BJ (cell line): ENCODE measurements at regions not wholly inside any gene's neighbourhood (a gene's known extent, or its start where the extent isn't known, plus 50 kb on each side); places are given as distances from the start of the nearest gene placed in this dataset.

Experiments used
- CTCF ChIA-PET: fragments of 350-600 bp; formaldehyde crosslinking; extraction: SDS; loops from one replicate; lab custom pipeline; 2021; ENCODE audit warnings: antibody characterized with exemption, inconsistent platforms; lab: Yijun Ruan, JAX
- POLR2A ChIA-PET: fragments of 300-600 bp; sonication (Branson Sonifier 250); formaldehyde crosslinking; extraction: SDS; loops from one replicate; lab custom pipeline; 2021; ENCODE audit warnings: antibody characterized with exemption; lab: Charles Lee
- DNase-seq: peaks from one replicate; pipeline ENCODE4 v3.0.0-alpha.2; 2011; ENCODE audit warnings: low read depth
- H3K27me3 ChIP-seq: 2 replicates; pipeline ENCODE4 v1.6.0; 2011; ENCODE audit warnings: low read length; ENCODE audit not compliant: control insufficient read depth, insufficient read depth
- H3K36me3 ChIP-seq: 2 replicates; pipeline ENCODE4 v1.5.1; 2011; ENCODE audit warnings: low read length; ENCODE audit not compliant: control insufficient read depth, insufficient read depth
- H3K4me3 ChIP-seq: 2 replicates; pipeline ENCODE4 v1.5.1; 2011; ENCODE audit warnings: low read depth, mild to moderate bottlenecking, control low read depth, low read length
- TF ChIP-seq, protein P1 (sequence below): IDR thresholded peaks from 2 replicates; pipeline ENCODE4 v1.5.1; 2011; ENCODE audit warnings: low read depth, mild to moderate bottlenecking, control low read depth, inconsistent platforms, low read length, moderate library complexity; ENCODE audit not compliant: insufficient read depth

DNA sequence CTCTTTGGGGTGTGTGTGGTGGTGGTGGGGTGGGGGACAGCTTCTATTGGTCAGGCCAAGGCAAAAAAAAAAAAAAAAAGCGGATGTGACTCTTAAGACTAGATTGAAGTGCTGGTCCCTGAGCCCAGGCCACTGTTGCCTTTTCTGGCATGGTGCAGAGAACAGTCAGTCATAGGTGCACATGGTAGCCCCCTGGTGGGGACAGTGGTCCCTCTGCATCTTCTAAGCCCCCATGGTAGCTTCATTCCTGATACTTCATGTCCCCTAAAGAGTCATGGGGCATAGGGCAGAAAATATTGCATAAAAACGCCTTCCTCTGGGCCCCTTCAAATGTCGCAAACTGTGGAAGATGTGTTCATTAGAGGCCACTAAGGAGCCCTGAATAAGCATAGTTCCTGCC is 371.8 kb downstream of the NPHP4 start:
- POLR2A ChIA-PET: no interaction called here
- Histone ChIP-seq H3K4me3 (no peak overlapping the region), H3K36me3 (no peaks in the 10 kb centered on the region), H3K27me3 (no peaks in the 10 kb centered on the region)
- no peak for DNase-seq
- TF ChIP-seq, protein P1, sequence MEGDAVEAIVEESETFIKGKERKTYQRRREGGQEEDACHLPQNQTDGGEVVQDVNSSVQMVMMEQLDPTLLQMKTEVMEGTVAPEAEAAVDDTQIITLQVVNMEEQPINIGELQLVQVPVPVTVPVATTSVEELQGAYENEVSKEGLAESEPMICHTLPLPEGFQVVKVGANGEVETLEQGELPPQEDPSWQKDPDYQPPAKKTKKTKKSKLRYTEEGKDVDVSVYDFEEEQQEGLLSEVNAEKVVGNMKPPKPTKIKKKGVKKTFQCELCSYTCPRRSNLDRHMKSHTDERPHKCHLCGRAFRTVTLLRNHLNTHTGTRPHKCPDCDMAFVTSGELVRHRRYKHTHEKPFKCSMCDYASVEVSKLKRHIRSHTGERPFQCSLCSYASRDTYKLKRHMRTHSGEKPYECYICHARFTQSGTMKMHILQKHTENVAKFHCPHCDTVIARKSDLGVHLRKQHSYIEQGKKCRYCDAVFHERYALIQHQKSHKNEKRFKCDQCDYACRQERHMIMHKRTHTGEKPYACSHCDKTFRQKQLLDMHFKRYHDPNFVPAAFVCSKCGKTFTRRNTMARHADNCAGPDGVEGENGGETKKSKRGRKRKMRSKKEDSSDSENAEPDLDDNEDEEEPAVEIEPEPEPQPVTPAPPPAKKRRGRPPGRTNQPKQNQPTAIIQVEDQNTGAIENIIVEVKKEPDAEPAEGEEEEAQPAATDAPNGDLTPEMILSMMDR: no peak
- CTCF ChIA-PET: no interaction called here

DNA sequence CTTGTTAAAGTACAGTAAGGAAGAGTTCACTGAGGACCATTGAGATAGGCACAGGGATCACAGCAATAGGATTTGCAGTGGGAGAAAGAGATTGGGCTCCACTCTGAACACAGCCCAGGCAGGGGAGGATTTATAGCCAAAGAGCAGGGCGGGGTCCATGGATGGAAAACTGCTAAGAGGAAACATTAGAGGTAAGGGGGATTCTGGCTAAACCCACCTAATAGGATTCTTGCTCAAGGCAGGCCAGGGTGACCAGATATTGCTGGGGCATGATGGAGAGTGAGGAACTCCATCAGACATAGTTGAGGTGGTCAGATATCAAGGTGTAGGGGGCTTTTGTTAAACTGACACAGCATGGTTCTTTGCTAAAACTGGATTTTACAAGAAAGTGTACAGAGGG is 372.8 kb downstream of the NPHP4 start:
- Histone ChIP-seq H3K27me3 (no peaks in the 10 kb centered on the region), H3K4me3 (no peak overlapping the region), H3K36me3 (no peaks in the 10 kb centered on the region)
- ChIA-PET CTCF (no interaction called here), POLR2A (no interaction called here)
- no peak for DNase-seq
- TF ChIP-seq, protein P1: no peak

DNA sequence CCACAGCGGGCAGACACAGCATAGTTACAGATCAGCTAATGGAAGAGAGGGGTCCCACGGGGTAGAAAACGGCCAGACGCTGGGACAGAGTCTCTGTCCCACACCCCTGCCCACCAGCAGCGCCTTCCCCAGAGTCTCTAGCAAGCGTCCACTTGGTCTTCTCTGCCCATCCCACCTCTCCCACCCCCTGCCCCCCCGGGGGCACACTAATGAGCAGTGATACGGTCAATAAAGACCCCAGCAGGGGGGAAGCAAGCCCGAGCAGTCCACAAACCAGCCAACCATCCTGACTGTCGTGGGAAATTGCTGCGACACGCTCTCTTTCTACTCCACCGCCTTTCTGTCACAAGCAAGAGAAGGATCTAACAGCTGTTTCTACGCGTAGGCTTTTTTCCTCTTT is 374.7 kb downstream of the NPHP4 start:
- ChIA-PET POLR2A (no interaction called here), CTCF (no interaction called here)

DNA sequence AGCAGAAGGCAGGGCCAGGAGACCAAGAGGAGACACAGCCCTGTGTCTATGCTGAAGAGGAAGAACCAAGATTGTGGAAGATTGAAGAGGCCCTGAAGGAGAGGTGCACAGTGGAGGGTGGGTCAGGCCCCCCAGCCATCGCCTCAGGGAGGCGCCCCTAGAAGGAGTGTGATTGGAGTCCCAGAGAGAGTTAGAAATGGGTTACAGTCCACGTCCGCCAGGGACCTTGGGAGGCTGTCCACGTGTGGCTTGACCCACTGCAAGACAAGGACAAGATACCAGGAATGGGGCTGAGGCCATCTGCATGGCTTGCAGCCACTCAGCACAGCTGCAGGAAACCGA is 375.1 kb downstream of the NPHP4 start:
- TF ChIP-seq, protein P1: no peak
- Histone ChIP-seq H3K4me3 (no peak overlapping the region), H3K27me3 (no peaks in the 10 kb centered on the region), H3K36me3 (no peaks in the 10 kb centered on the region)
- DNase-seq: no peak
- ChIA-PET CTCF (no interaction called here), POLR2A (no interaction called here)

More for the DNA sequence above, 374.7 kb downstream of the NPHP4 start:
- DNase-seq: no peak
- Histone ChIP-seq H3K36me3 (no peaks in the 10 kb centered on the region), H3K27me3 (no peaks in the 10 kb centered on the region), H3K4me3 (no peak overlapping the region)
- TF ChIP-seq, protein P1: no peak

DNA sequence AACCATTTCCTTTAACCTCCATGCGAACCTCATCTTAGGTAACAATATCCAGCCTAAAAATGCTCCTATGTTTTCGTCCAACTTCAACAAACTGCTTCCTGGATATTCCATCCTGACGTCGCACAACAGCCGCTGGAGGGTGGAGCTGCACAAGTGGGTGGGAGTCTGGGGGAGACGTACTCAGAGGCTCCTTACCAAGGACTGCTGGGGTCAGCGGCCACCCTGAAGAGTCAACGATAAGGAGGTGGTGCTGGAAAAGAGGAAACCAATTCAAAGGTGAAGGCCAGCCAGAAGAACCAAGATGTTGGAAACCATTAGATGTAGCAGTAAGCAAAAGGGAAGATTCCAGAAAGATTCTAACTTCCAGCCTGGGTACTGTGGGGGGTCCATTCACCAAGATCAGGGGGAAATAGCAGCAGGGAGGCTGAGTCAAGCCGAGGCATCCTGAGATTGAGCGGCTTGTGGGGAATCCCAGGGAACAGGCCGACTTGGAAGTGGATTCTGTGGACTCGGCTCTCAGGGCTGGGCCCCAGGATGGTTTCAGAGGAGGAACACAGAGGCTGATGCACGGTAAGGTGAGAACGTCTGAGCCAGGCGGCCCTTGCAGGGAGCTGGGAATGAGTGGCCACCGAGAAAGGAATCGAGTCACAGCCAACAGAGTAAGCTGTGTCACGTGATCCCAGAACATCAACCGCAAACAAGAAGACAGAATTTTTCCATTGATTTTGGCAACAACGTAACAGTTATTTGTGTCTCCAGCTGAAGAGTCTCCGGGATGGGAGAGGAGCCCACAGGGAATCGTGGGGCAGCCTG is 375.7 kb downstream of the NPHP4 start:
- Histone ChIP-seq H3K4me3 (no peak overlapping the region), H3K27me3 (no peaks in the 10 kb centered on the region), H3K36me3 (no peaks in the 10 kb centered on the region)
- ChIA-PET CTCF (no interaction called here), POLR2A (no interaction called here)
- no peak for DNase-seq
- TF ChIP-seq, protein P1: no peak
